B cell (primary cell): ENCODE measurements at regions not wholly inside any gene's neighbourhood (a gene's known extent, or its start where the extent isn't known, plus 50 kb on each side); places are given as distances from the start of the nearest gene placed in this dataset.

Source experiments
- ATAC-seq: fragments of 200-7000 bp; cut with Tn5 transposase; one replicate; pipeline ENCODE4 v1.10.0; 2021; ENCODE audit warnings: low read depth, mild to moderate bottlenecking, moderate number of reproducible peaks, moderate library complexity
- CTCF ChIA-PET: fragments of 350-600 bp; sonication (Branson Sonifier 250); formaldehyde crosslinking; loops from one replicate; lab custom pipeline; 2021; ENCODE audit warnings: antibody characterized with exemption, inconsistent platforms; lab: Charles Lee
- POLR2A ChIA-PET: fragments of 350-600 bp; sonication (Branson Sonifier 250); formaldehyde crosslinking; loops from one replicate; lab custom pipeline; 2021; ENCODE audit warnings: antibody characterized with exemption; lab: Charles Lee
- DNase-seq: peaks from one replicate; pipeline ENCODE4 v3.0.0; 2013
- H2AFZ ChIP-seq: 2 replicates; pipeline ENCODE4 v1.6.1; 2012; ENCODE audit warnings: mild to moderate bottlenecking, low read depth, low read length; ENCODE audit not compliant: insufficient read depth, poor library complexity, severe bottlenecking
- H3K27ac ChIP-seq, 2 donors: 1 replicate in 1 of 2; 2 replicates in 1 of 2; pipeline ENCODE4 v1.5.1; 2012 to 2013; ENCODE audit warnings: low read length in 2 of 2, mild to moderate bottlenecking in 2 of 2, moderate library complexity in 1 of 2
- H3K27me3 ChIP-seq, 4 experiments: fragments of 200-600 bp in 1 of 4; sonication (generic) in 1 of 4; replicated peaks in 1 of 4; 1 replicate in 2 of 4; 2 replicates in 2 of 4; pipeline versions ENCODE4 v1.6.1 to v1.7.0; 2013 to 2016; ENCODE audit warnings: low read length in 3 of 4, mild to moderate bottlenecking in 2 of 4, mixed read lengths in 1 of 4, moderate library complexity in 1 of 4; ENCODE audit not compliant: insufficient read depth in 4 of 4, control insufficient read depth in 3 of 4; ENCODE audit errors: control extremely low read depth in 1 of 4
- H3K36me3 ChIP-seq, 2 experiments: replicated peaks in 1 of 2; 1 replicate in 1 of 2; 2 replicates in 1 of 2; pipeline versions ENCODE4 v1.6.1 to v1.7.1; 2013; ENCODE audit warnings: low read length in 1 of 2; ENCODE audit not compliant: insufficient read depth in 2 of 2, control insufficient read depth in 1 of 2; ENCODE audit errors: control extremely low read depth in 1 of 2, extremely low read depth in 1 of 2
- H3K4me1 ChIP-seq, 2 donors: fragments of 200-600 bp in 1 of 2; sonication (generic) in 1 of 2; 1 replicate in 1 of 2; 2 replicates in 1 of 2; pipeline versions ENCODE4 v1.5.1 to v1.6.1; 2013 to 2017; ENCODE audit warnings: low read length in 2 of 2; ENCODE audit not compliant: control insufficient read depth in 2 of 2, insufficient read depth in 2 of 2
- H3K4me2 ChIP-seq: replicated peaks from 2 replicates; pipeline ENCODE3; 2012; ENCODE audit warnings: mild to moderate bottlenecking, low read depth, low read length; ENCODE audit not compliant: poor library complexity, severe bottlenecking
- H3K4me3 ChIP-seq, 5 experiments: fragments of 200-600 bp in 1 of 5; sonication (generic) in 1 of 5; 1 replicate in 3 of 5; 2 replicates in 2 of 5; pipeline versions ENCODE4 v1.5.1 to v1.7.0; 2011 to 2016; ENCODE audit warnings: low read length in 4 of 5, mild to moderate bottlenecking in 4 of 5, low read depth in 2 of 5, control low read depth in 1 of 5, moderate library complexity in 1 of 5; ENCODE audit not compliant: insufficient read depth in 1 of 5; ENCODE audit errors: control extremely low read depth in 1 of 5, extremely low read depth in 1 of 5
- H3K79me2 ChIP-seq: fragments of 200-600 bp; sonication (generic); one replicate; pipeline ENCODE4 v1.6.0; 2016; ENCODE audit warnings: low read length; ENCODE audit not compliant: control insufficient read depth, insufficient read depth
- H3K9ac ChIP-seq: fragments of 200-600 bp; sonication (generic); 2 replicates; pipeline ENCODE4 v1.6.1; 2017; ENCODE audit warnings: mild to moderate bottlenecking, low read length, moderate library complexity
- H3K9me3 ChIP-seq, 3 donors: one replicate each; pipeline versions ENCODE4 v1.6.1 to v1.7.1; 2013; ENCODE audit warnings: low read length in 2 of 3; ENCODE audit not compliant: control insufficient read depth in 2 of 3, insufficient read depth in 1 of 3; ENCODE audit errors: control extremely low read depth in 1 of 3
- H4K20me1 ChIP-seq: 2 replicates; pipeline ENCODE4 v1.6.0; 2012; ENCODE audit warnings: mild to moderate bottlenecking, low read length; ENCODE audit not compliant: insufficient read depth, control insufficient read depth, poor library complexity, severe bottlenecking
- H3K27ac Mint-ChIP-seq: one replicate; pipeline ENCODE4 v1.8.0; 2021; ENCODE audit warnings: mixed read lengths
- H3K27me3 Mint-ChIP-seq: one replicate; pipeline ENCODE4 v1.8.0; 2021; ENCODE audit warnings: mixed read lengths
- H3K4me1 Mint-ChIP-seq: one replicate; pipeline ENCODE4 v1.8.0; 2021; ENCODE audit warnings: mixed read lengths
- H3K4me3 Mint-ChIP-seq: one replicate; pipeline ENCODE4 v1.8.0; 2021; ENCODE audit warnings: mixed read lengths
- H3K9me3 Mint-ChIP-seq: one replicate; pipeline ENCODE4 v1.8.0; 2022; ENCODE audit warnings: mixed read lengths; ENCODE audit not compliant: insufficient read depth
- EZH2 ChIP-seq: IDR thresholded peaks from 2 replicates; pipeline ENCODE4 v1.6.1; 2012; ENCODE audit warnings: borderline replicate concordance, low read depth, mild to moderate bottlenecking, moderate library complexity, low read length; ENCODE audit not compliant: insufficient read depth, poor library complexity, severe bottlenecking
- WGBS: methylation state at CpG from one replicate; pipeline ENCODE4 v1.1.5; 2013; ENCODE audit warnings: missing lambda C conversion rate; ENCODE audit not compliant: insufficient coverage; 5-methylcytosine and 5-hydroxymethylcytosine counted together
- intact Hi-C: fragments of 100-400 bp; cut with micrococcal nuclease; formaldehyde crosslinking; loops from one replicate; pipeline ENCODE4 v1.10.0; 2022
- TF ChIP-seq, protein P1 (sequence below): fragments of 200-600 bp; IDR thresholded peaks from one replicate; pipeline ENCODE4 v1.8.0; 2022; ENCODE audit warnings: antibody characterized with exemption, mild to moderate bottlenecking

DNA sequence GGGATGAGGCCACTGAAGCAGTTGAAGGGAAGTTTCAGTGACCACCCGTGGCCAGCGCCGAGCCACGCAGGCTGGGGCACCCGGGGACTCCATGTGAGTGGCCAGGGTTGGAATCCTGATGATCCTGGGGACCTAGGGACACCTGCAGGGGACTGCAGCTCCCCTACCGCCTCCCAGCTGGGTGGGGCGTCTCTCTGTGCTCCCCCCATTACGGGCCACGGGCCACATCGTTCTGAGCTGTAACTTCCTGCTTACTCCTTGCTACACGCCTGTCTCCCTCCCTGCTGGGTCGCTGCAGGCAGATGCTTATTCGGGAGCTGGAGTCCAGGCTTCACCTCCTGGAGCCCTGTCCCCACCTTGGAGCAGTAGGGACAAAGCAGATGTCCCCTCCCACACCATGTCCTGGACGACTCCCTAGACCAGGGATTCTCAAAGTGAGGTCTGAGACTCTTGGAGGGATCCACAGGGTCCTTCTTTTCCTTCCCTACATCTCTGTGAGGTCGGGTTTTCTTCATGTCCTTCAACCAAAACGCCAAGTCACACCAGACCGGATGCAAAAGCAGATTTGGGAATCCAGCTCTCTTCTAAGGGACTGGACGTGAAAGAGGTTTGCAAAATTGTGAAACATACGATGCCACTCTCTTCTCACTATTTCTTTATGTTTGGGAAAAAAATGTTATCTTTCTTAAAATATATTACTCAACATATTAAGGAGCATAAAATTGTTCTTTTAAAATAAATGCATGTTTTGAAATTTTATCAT, 85.9 kb upstream of the NCOR2 start:
- H3K27me3 ChIP-seq: peaks cover 0 to 7% (median 1%) of the 10 kb centered on the region in 4 experiments
- TF ChIP-seq EZH2: no peak
- TF ChIP-seq, protein P1, sequence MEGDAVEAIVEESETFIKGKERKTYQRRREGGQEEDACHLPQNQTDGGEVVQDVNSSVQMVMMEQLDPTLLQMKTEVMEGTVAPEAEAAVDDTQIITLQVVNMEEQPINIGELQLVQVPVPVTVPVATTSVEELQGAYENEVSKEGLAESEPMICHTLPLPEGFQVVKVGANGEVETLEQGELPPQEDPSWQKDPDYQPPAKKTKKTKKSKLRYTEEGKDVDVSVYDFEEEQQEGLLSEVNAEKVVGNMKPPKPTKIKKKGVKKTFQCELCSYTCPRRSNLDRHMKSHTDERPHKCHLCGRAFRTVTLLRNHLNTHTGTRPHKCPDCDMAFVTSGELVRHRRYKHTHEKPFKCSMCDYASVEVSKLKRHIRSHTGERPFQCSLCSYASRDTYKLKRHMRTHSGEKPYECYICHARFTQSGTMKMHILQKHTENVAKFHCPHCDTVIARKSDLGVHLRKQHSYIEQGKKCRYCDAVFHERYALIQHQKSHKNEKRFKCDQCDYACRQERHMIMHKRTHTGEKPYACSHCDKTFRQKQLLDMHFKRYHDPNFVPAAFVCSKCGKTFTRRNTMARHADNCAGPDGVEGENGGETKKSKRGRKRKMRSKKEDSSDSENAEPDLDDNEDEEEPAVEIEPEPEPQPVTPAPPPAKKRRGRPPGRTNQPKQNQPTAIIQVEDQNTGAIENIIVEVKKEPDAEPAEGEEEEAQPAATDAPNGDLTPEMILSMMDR: no peak
- peaks cover 1 to 16% (median 9%) of the 10 kb centered on the region in 3 donors for H3K9me3 ChIP-seq
- Mint-ChIP-seq H3K27me3 (peaks cover 23% of the 10 kb centered on the region), H3K9me3 (peaks cover 6% of the 10 kb centered on the region), H3K4me3 (no peak overlapping the region), H3K27ac (no peak overlapping the region), H3K4me1 (no peaks in the 10 kb centered on the region)
- intact Hi-C loops: no loop called here
- ChIA-PET POLR2A (interaction anchor here (0.7 kb wide), 2 partner anchors 332 to 603 kb away, joined by 4 to 7 read pairs; no protein-coding TSS in a partner anchor), CTCF (no interaction called here)
- ATAC-seq (no peak), DNase-seq (no peak)
- H3K79me2 ChIP-seq: no peaks in the 10 kb centered on the region
- H3K4me3 ChIP-seq: no peak overlapping the region
- H4K20me1 ChIP-seq: no peaks in the 10 kb centered on the region
- H3K4me2 ChIP-seq: no peak overlapping the region
- 37% methylated on average over 12 of the region's 19 CpGs for WGBS
- no peaks in the 10 kb centered on the region for H3K4me1 ChIP-seq
- H2AFZ ChIP-seq: no peak overlapping the region
- no peak overlapping the region for H3K9ac ChIP-seq
- H3K36me3 ChIP-seq: no peaks in the 10 kb centered on the region
- no peak overlapping the region for H3K27ac ChIP-seq

DNA sequence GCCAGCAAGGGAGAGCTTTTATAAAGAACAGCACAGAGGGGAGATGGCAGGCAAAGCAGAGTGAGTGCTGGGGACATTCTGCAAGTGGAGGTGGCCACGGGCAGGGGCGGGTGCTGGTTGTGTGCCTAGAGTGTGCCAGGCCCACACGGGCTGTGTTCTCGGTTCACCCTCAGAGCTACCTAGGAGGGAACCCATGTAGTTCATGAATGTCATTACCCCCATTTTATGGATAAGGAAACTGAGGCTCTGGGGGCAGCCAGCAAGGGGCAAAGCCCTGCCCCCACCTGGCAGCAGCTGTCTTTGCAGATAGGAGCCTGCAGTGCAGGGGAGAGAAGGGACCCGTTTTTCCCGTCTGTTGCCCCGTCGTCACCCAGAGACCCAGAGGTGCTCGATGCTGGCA, 85.2 kb upstream of the NCOR2 start:
- TF ChIP-seq, protein P1: no peak
- no peak for TF ChIP-seq EZH2
- no peaks in the 10 kb centered on the region for H3K36me3 ChIP-seq
- H3K4me3 Mint-ChIP-seq: no peak overlapping the region
- H3K4me3 ChIP-seq: no peak overlapping the region
- ChIA-PET CTCF (no interaction called here), POLR2A (no interaction called here)
- peaks cover 8% of the 10 kb centered on the region for H3K9me3 Mint-ChIP-seq
- H3K27ac Mint-ChIP-seq: no peak overlapping the region
- H3K9ac ChIP-seq: no peak overlapping the region
- H3K9me3 ChIP-seq: peaks cover 1 to 18% (median 9%) of the 10 kb centered on the region in 3 donors
- peaks cover 17% of the 10 kb centered on the region for H3K27me3 Mint-ChIP-seq
- no peaks in the 10 kb centered on the region for H3K4me1 Mint-ChIP-seq
- no peaks in the 10 kb centered on the region for H3K79me2 ChIP-seq
- intact Hi-C loops: no loop called here
- peaks cover 0 to 7% (median 1%) of the 10 kb centered on the region in 4 experiments for H3K27me3 ChIP-seq
- no peak for ATAC-seq
- WGBS: 85% methylated on average over 4 of the region's 9 CpGs
- no peak for DNase-seq
- no peaks in the 10 kb centered on the region for H4K20me1 ChIP-seq
- no peak overlapping the region for H3K4me2 ChIP-seq
- H3K27ac ChIP-seq: no peak overlapping the region
- H2AFZ ChIP-seq: no peak overlapping the region
- no peaks in the 10 kb centered on the region for H3K4me1 ChIP-seq
